ENCODE measurements at regions not wholly inside any gene's neighbourhood (a gene's known extent, or its start where the extent isn't known, plus 50 kb on each side); places are given as distances from the start of the nearest gene placed in this dataset.
"Not testable (repeated sequence)": the region's sequence is repeated elsewhere in the genome, so short reads cannot be mapped to it uniquely, and the experiment has no call there.

GRCh38 chr21:35796844-35797243 lies 263.5 kb downstream of the SETD4 start:
- H3K27ac ChIP-seq (ENCODE audit: low read depth, low read length), result no peak overlapping the region
- H3K9ac ChIP-seq (ENCODE audit: low read depth, low read length), result no peak overlapping the region
- no peak overlapping the region for H3K4me3 ChIP-seq (ENCODE audit: low read depth, low read length)
- no peaks in the 10 kb centered on the region for H3K27me3 ChIP-seq (ENCODE audit: control insufficient read depth, insufficient read depth, low read length)
- no peaks in the 10 kb centered on the region for H3K9me3 ChIP-seq (ENCODE audit: control insufficient read depth, insufficient read depth, low read length)
- peaks cover 3% of the 10 kb centered on the region; the same call in 1 of the 2 replicates for H3K4me1 ChIP-seq (ENCODE audit: control insufficient read depth, insufficient read depth, low read length)
- no peaks in the 10 kb centered on the region for H3K36me3 ChIP-seq (ENCODE audit: control insufficient read depth, insufficient read depth, low read length)

- H3K9me3 ChIP-seq (ENCODE audit: control insufficient read depth, insufficient read depth, low read length); H3K36me3 ChIP-seq (ENCODE audit: control insufficient read depth, insufficient read depth, low read length); H3K4me3 ChIP-seq (ENCODE audit: low read depth, low read length); H3K4me1 ChIP-seq (ENCODE audit: control insufficient read depth, insufficient read depth, low read length); H3K27me3 ChIP-seq (ENCODE audit: control insufficient read depth, insufficient read depth, low read length); H3K27ac ChIP-seq (ENCODE audit: low read depth, low read length); H3K9ac ChIP-seq (ENCODE audit: low read depth, low read length): not testable (repeated sequence)
These were observed 265.8 kb downstream of the SETD4 start for GRCh38 chr21:35794527-35794926.

GRCh38 chr21:35792569-35793305 lies 267.6 kb downstream of the SETD4 start:
- Histone ChIP-seq H3K9ac (ENCODE audit: low read depth, low read length) (no peak overlapping the region), H3K4me3 (ENCODE audit: low read depth, low read length) (no peak overlapping the region), H3K27ac (ENCODE audit: low read depth, low read length) (no peak overlapping the region), H3K9me3 (ENCODE audit: control insufficient read depth, insufficient read depth, low read length) (no peaks in the 10 kb centered on the region), H3K36me3 (ENCODE audit: control insufficient read depth, insufficient read depth, low read length) (no peaks in the 10 kb centered on the region), H3K4me1 (ENCODE audit: control insufficient read depth, insufficient read depth, low read length) (peaks cover 3% of the 10 kb centered on the region; the same call in 1 of the 2 replicates), H3K27me3 (ENCODE audit: control insufficient read depth, insufficient read depth, low read length) (no peaks in the 10 kb centered on the region)

DNA sequence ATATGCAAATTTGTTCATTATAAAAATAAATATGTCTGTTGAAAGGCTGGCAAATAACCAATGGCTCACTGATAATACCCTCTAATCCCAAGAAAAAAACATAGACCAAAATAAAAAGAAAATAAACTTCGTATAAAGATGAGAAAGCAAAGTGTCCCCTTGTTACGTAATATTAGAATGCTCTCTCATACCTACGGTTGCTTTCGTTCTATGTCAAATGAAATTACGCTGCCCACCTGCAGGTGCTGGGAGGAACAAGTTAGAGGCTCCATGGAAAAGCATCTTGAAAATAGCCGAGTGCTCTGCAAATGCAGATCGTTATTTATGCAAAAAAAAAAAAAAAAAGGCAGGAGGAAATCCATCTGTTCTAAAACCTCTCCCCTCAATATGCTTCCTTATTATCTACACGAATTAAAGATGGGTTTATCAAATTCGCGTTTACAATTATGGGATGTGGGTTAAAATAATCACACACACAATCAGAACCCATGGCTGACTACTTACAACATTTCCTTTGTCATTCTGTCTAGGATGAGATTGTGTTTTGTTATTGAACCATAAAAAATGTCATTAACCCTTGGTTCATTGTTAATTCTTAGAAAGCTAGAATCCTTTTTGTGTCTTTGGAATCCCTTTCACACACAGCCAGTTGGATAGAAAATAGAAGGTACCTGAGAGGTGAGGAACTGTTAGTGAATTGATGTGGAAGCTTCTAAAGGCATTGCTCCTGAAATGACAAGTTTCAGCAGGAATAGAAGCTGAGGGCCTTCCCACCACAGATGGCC lies 268.6 kb downstream of the SETD4 start:
- Histone ChIP-seq H3K36me3 (ENCODE audit: control insufficient read depth, insufficient read depth, low read length) (no peaks in the 10 kb centered on the region), H3K27ac (ENCODE audit: low read depth, low read length) (no peak overlapping the region), H3K9ac (ENCODE audit: low read depth, low read length) (no peak overlapping the region), H3K9me3 (ENCODE audit: control insufficient read depth, insufficient read depth, low read length) (no peaks in the 10 kb centered on the region), H3K27me3 (ENCODE audit: control insufficient read depth, insufficient read depth, low read length) (no peaks in the 10 kb centered on the region), H3K4me1 (ENCODE audit: control insufficient read depth, insufficient read depth, low read length) (no peaks in the 10 kb centered on the region), H3K4me3 (ENCODE audit: low read depth, low read length) (no peak overlapping the region)

DNA sequence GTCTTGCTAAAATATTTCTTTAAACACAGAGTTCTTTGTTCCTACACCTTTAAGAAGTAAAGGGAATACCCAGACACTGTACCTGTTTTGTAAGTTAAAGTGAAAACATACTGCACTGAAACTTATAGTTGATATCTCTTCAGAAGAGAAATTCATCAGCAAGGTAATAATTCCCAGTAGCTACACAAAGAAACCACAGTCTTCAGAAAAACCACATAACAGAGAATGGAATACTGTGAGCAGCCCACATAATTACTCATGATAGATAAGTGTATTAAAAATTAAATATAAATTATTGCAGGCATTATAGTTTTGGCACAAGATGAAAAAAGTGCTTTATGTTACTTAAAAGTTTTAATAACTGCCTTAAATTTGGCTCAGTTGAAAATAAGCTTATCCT lies 276.6 kb downstream of the SETD4 start:
- no peak overlapping the region for H3K9ac ChIP-seq (ENCODE audit: low read depth, low read length)
- no peaks in the 10 kb centered on the region for H3K36me3 ChIP-seq (ENCODE audit: control insufficient read depth, insufficient read depth, low read length)
- no peaks in the 10 kb centered on the region for H3K27me3 ChIP-seq (ENCODE audit: control insufficient read depth, insufficient read depth, low read length)
- no peaks in the 10 kb centered on the region for H3K9me3 ChIP-seq (ENCODE audit: control insufficient read depth, insufficient read depth, low read length)
- no peak overlapping the region for H3K4me3 ChIP-seq (ENCODE audit: low read depth, low read length)
- no peak overlapping the region for H3K27ac ChIP-seq (ENCODE audit: low read depth, low read length)
- no peaks in the 10 kb centered on the region for H3K4me1 ChIP-seq (ENCODE audit: control insufficient read depth, insufficient read depth, low read length)

DNA sequence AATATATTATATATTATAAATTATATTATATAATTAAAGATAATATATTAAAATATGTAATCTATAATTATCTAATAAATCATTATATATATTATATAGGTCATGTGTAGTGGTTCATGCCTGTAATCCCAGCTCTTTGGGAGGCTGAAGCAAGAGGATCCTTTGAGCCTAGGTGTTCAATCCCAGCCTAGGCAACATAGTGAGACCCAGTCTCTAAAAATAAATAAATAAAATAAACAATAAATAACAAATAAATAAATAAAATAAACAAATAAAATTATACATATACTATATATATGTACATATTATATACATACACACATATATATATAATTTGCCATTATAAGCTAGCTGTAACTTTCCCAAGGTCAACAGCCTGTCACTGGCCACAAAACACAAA lies 277.7 kb downstream of the SETD4 start:
- H3K9me3 ChIP-seq (ENCODE audit: control insufficient read depth, insufficient read depth, low read length), result no peaks in the 10 kb centered on the region
- H3K4me1 ChIP-seq (ENCODE audit: control insufficient read depth, insufficient read depth, low read length), result no peaks in the 10 kb centered on the region
- H3K27ac ChIP-seq (ENCODE audit: low read depth, low read length), result no peak overlapping the region
- no peaks in the 10 kb centered on the region for H3K27me3 ChIP-seq (ENCODE audit: control insufficient read depth, insufficient read depth, low read length)
- no peaks in the 10 kb centered on the region for H3K36me3 ChIP-seq (ENCODE audit: control insufficient read depth, insufficient read depth, low read length)
- H3K4me3 ChIP-seq (ENCODE audit: low read depth, low read length), result no peak overlapping the region
- no peak overlapping the region for H3K9ac ChIP-seq (ENCODE audit: low read depth, low read length)

DNA sequence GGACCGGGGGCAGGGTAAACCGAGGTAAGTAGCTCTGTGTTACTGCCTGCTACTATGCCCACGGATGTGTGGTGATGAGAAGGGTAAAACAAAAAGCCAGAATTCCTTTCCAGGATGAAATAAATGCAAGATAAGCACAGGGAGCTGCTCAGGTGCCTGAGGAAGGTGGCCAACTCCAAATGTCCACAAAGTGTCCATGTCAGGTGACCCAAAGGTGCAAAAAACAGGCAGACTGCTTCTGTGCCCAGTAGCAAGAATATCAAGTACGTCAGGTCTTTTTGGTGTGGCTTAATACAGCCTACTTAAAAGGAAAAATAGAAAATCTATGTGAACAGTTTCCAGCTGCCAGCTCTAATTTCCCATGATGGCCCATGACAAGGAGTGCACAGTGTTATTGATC lies 279.3 kb downstream of the SETD4 start:
- no peaks in the 10 kb centered on the region for H3K4me1 ChIP-seq (ENCODE audit: control insufficient read depth, insufficient read depth, low read length)
- no peaks in the 10 kb centered on the region for H3K9me3 ChIP-seq (ENCODE audit: control insufficient read depth, insufficient read depth, low read length)
- H3K27ac ChIP-seq (ENCODE audit: low read depth, low read length), result no peak overlapping the region
- no peaks in the 10 kb centered on the region for H3K27me3 ChIP-seq (ENCODE audit: control insufficient read depth, insufficient read depth, low read length)
- no peaks in the 10 kb centered on the region for H3K36me3 ChIP-seq (ENCODE audit: control insufficient read depth, insufficient read depth, low read length)
- H3K4me3 ChIP-seq (ENCODE audit: low read depth, low read length), result no peak overlapping the region
- no peak overlapping the region for H3K9ac ChIP-seq (ENCODE audit: low read depth, low read length)

- Histone ChIP-seq H3K36me3 (ENCODE audit: control insufficient read depth, insufficient read depth, low read length) (no peaks in the 10 kb centered on the region), H3K27ac (ENCODE audit: low read depth, low read length) (no peak overlapping the region), H3K27me3 (ENCODE audit: control insufficient read depth, insufficient read depth, low read length) (no peaks in the 10 kb centered on the region), H3K4me1 (ENCODE audit: control insufficient read depth, insufficient read depth, low read length) (no peaks in the 10 kb centered on the region), H3K9ac (ENCODE audit: low read depth, low read length) (no peak overlapping the region), H3K9me3 (ENCODE audit: control insufficient read depth, insufficient read depth, low read length) (no peaks in the 10 kb centered on the region), H3K4me3 (ENCODE audit: low read depth, low read length) (no peak overlapping the region)
These were observed 280.4 kb downstream of the SETD4 start for GRCh38 chr21:35779690-35780570.

GRCh38 chr21:35779167-35779566 lies 281.2 kb downstream of the SETD4 start:
- Histone ChIP-seq H3K9ac (ENCODE audit: low read depth, low read length) (no peak overlapping the region), H3K4me1 (ENCODE audit: control insufficient read depth, insufficient read depth, low read length) (no peaks in the 10 kb centered on the region), H3K36me3 (ENCODE audit: control insufficient read depth, insufficient read depth, low read length) (no peaks in the 10 kb centered on the region), H3K9me3 (ENCODE audit: control insufficient read depth, insufficient read depth, low read length) (no peaks in the 10 kb centered on the region), H3K4me3 (ENCODE audit: low read depth, low read length) (no peak overlapping the region), H3K27ac (ENCODE audit: low read depth, low read length) (no peak overlapping the region), H3K27me3 (ENCODE audit: control insufficient read depth, insufficient read depth, low read length) (no peaks in the 10 kb centered on the region)

- H3K9me3 ChIP-seq (ENCODE audit: control insufficient read depth, insufficient read depth, low read length), result no peaks in the 10 kb centered on the region
- H3K4me3 ChIP-seq (ENCODE audit: low read depth, low read length), result no peak overlapping the region
- H3K9ac ChIP-seq (ENCODE audit: low read depth, low read length), result no peak overlapping the region
- no peak overlapping the region for H3K27ac ChIP-seq (ENCODE audit: low read depth, low read length)
- no peaks in the 10 kb centered on the region for H3K27me3 ChIP-seq (ENCODE audit: control insufficient read depth, insufficient read depth, low read length)
- H3K4me1 ChIP-seq (ENCODE audit: control insufficient read depth, insufficient read depth, low read length), result no peaks in the 10 kb centered on the region
- H3K36me3 ChIP-seq (ENCODE audit: control insufficient read depth, insufficient read depth, low read length), result no peaks in the 10 kb centered on the region
These were observed 283.2 kb downstream of the SETD4 start for GRCh38 chr21:35777081-35777480.

Data from HUES48 (cell line).